Vagina (tissue), 2 donors: ENCODE measurements at regions not wholly inside any gene's neighbourhood (a gene's known extent, or its start where the extent isn't known, plus 50 kb on each side); places are given as distances from the start of the nearest gene placed in this dataset.

Source experiments
- DNase-seq, 2 donors: peaks; one replicate each; pipeline ENCODE4 v3.0.0-alpha.2; 2017; ENCODE audit errors: extremely low spot score in 2 of 2
- H3K27ac ChIP-seq: fragments of 200-600 bp; sonication (generic); one replicate; pipeline ENCODE4 v1.5.1; 2019
- H3K27me3 ChIP-seq: fragments of 200-600 bp; sonication (generic); one replicate; pipeline ENCODE4 v1.5.1; 2019
- H3K36me3 ChIP-seq, 2 donors: fragments of 200-600 bp; sonication (generic); one replicate each; pipeline ENCODE4 v1.5.1; 2017 to 2019
- H3K4me1 ChIP-seq: fragments of 200-600 bp; sonication (generic); one replicate; pipeline ENCODE4 v1.5.1; 2019
- H3K4me3 ChIP-seq, 2 donors: fragments of 200-600 bp; sonication (generic); 1 replicate in 1 of 2; 2 replicates in 1 of 2; pipeline ENCODE4 v1.5.1; 2016 to 2019
- H3K9me3 ChIP-seq: fragments of 200-600 bp; sonication (generic); one replicate; pipeline ENCODE4 v1.5.1; 2019
- POLR2A ChIP-seq, 2 donors: fragments of 450-650 bp; IDR thresholded peaks; one replicate each; pipeline ENCODE4 v1.6.1; 2017; ENCODE audit warnings: antibody characterized with exemption in 2 of 2, mild to moderate bottlenecking in 2 of 2, moderate library complexity in 2 of 2
- POLR2AphosphoS5 ChIP-seq, 2 donors: sonication (generic); formaldehyde crosslinking; IDR thresholded peaks; one replicate each; pipeline ENCODE4 v1.9.0; 2017; ENCODE audit warnings: antibody characterized with exemption in 2 of 2, mild to moderate bottlenecking in 2 of 2, low read depth in 1 of 2; ENCODE audit not compliant: insufficient read depth in 1 of 2
- intact Hi-C: fragments of 100-400 bp; cut with DNase I; formaldehyde crosslinking; loops from one replicate; pipeline ENCODE4 v1.15.1; 2023
- TF ChIP-seq, protein P1 (sequence below), 3 experiments: fragments of 450-650 bp in 2 of 3; fragments of 200-600 bp in 1 of 3; sonication (generic) in 1 of 3; IDR thresholded peaks; one replicate each; pipeline ENCODE4 v1.5.1; 2017 to 2019; ENCODE audit warnings: antibody characterized with exemption in 3 of 3, mild to moderate bottlenecking in 2 of 3, moderate library complexity in 2 of 3

DNA sequence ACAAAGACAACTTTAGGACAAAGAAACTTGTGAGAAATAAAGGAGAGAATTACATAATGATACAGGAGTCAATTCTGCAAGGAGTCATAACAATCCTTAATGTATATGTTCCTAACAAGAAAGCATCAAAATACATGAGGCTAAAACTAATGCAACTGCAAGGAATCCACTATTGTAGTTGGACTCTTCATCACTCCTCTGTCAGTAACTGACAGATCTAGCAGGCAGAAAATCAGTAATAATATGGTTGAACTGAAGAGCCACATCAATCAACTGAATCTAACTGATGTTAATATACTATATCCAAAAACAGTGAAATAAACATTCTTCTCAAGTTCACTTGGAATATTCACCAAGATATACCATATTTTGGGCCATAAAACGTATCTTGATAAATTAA is 1806.4 kb upstream of the CELF4 start:
- no peak overlapping the region for H3K27ac ChIP-seq
- DNase-seq, result no peak
- no peaks in the 10 kb centered on the region for H3K9me3 ChIP-seq
- H3K4me3 ChIP-seq, result no peak overlapping the region
- TF ChIP-seq, protein P1, sequence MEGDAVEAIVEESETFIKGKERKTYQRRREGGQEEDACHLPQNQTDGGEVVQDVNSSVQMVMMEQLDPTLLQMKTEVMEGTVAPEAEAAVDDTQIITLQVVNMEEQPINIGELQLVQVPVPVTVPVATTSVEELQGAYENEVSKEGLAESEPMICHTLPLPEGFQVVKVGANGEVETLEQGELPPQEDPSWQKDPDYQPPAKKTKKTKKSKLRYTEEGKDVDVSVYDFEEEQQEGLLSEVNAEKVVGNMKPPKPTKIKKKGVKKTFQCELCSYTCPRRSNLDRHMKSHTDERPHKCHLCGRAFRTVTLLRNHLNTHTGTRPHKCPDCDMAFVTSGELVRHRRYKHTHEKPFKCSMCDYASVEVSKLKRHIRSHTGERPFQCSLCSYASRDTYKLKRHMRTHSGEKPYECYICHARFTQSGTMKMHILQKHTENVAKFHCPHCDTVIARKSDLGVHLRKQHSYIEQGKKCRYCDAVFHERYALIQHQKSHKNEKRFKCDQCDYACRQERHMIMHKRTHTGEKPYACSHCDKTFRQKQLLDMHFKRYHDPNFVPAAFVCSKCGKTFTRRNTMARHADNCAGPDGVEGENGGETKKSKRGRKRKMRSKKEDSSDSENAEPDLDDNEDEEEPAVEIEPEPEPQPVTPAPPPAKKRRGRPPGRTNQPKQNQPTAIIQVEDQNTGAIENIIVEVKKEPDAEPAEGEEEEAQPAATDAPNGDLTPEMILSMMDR (IDR thresholded peaks at IDR 0.05), result no peak
- TF ChIP-seq POLR2AphosphoS5 (IDR thresholded peaks at IDR 0.05; ENCODE audit: insufficient read depth in 1 of 2, low read depth in 1 of 2), result no peak
- TF ChIP-seq POLR2A (IDR thresholded peaks at IDR 0.05), result no peak
- intact Hi-C loops, result no loop called here
- H3K36me3 ChIP-seq, result no peaks in the 10 kb centered on the region
- H3K4me1 ChIP-seq, result no peaks in the 10 kb centered on the region
- H3K27me3 ChIP-seq, result no peaks in the 10 kb centered on the region

DNA sequence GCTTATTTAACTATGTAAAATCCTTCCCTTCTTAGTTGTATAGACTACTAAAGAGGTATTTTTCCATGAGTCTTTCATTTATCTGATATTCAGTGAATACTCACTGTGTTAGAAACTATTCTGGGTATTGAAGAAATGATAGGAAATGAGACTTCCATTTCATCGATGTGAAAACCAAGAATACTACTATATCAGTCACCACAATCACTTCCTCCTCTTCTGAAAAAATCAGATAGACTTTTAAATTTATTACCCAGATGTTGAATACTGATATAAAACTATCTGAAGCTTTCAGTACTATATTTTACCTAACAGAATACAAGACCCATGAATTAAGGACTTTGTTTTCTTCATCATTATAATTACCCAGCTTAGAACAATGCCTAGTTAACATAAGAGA is 1801.1 kb upstream of the CELF4 start:
- H3K9me3 ChIP-seq, result no peaks in the 10 kb centered on the region
- no peaks in the 10 kb centered on the region for H3K4me1 ChIP-seq
- H3K4me3 ChIP-seq, result no peak overlapping the region
- intact Hi-C loops, result no loop called here
- DNase-seq, result no peak
- H3K27ac ChIP-seq, result no peak overlapping the region
- H3K36me3 ChIP-seq, result no peaks in the 10 kb centered on the region
- H3K27me3 ChIP-seq, result no peaks in the 10 kb centered on the region
- TF ChIP-seq POLR2A (IDR thresholded peaks at IDR 0.05) (no peak), POLR2AphosphoS5 (IDR thresholded peaks at IDR 0.05; ENCODE audit: insufficient read depth in 1 of 2, low read depth in 1 of 2) (no peak)
- TF ChIP-seq, protein P1 (IDR thresholded peaks at IDR 0.05), result no peak

DNA sequence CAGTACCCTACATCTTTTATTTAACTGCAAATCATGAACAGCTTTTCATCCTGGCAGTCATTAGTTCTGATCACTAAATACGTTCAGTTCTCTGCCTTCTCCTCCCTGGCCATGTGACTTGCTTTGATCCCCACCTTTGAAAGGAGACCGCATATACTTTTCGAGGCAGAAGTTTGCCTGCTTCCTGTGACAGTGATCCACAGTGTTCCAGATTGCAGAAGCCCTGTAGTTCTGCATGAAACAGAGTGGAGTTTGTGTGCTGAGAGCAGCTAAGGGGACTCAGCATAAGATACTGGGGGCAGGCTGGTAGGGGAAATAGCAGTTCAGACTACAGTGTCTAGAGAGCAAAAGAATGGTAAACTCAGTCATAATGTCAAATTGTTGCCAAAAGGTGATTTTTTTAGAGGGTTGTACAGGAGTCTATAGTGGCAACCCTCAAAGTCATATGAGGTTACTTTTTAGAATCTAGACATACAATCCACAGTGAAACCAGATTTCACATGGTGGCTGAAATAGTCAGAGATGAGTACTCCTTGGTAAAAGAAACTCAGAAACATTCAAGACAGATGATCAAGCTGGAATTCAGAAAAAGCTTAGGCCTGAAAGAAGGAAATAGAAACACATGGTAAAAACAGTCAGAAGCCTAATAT is 1800.4 kb upstream of the CELF4 start:
- TF ChIP-seq POLR2A (IDR thresholded peaks at IDR 0.05) (no peak), POLR2AphosphoS5 (IDR thresholded peaks at IDR 0.05; ENCODE audit: insufficient read depth in 1 of 2, low read depth in 1 of 2) (no peak)
- TF ChIP-seq, protein P1 (IDR thresholded peaks at IDR 0.05), result no peak
- Histone ChIP-seq H3K27ac (no peak overlapping the region), H3K36me3 (no peaks in the 10 kb centered on the region), H3K27me3 (no peaks in the 10 kb centered on the region), H3K4me3 (no peak overlapping the region), H3K4me1 (no peaks in the 10 kb centered on the region), H3K9me3 (no peaks in the 10 kb centered on the region)
- intact Hi-C loops, result no loop called here
- no peak for DNase-seq

DNA sequence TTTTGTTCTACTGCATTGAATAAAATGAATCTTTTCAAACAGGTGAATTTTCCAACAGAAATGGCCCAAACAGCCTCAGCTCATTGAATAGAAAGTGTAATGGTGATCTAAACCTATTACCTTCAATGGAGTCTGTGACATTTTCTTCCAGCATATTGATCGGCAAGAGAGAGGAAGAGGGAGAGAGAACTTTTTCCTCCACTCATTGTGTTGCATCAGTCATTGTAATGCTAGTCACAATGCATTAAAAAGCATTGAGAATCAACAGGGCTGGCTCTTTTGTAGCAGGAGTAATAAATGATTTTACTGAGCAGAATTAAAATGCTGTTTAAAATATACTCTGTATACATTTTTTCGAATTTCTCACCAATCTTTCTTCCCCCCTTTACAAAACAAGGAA is 1794.5 kb upstream of the CELF4 start:
- Histone ChIP-seq H3K9me3 (no peaks in the 10 kb centered on the region), H3K4me3 (no peak overlapping the region), H3K4me1 (no peaks in the 10 kb centered on the region), H3K27ac (no peak overlapping the region), H3K36me3 (no peaks in the 10 kb centered on the region), H3K27me3 (no peaks in the 10 kb centered on the region)
- DNase-seq, result no peak
- intact Hi-C loops, result no loop called here
- TF ChIP-seq POLR2A (IDR thresholded peaks at IDR 0.05), result no peak
- TF ChIP-seq, protein P1 (IDR thresholded peaks at IDR 0.05), result no peak
- no peak for TF ChIP-seq POLR2AphosphoS5 (IDR thresholded peaks at IDR 0.05; ENCODE audit: insufficient read depth in 1 of 2, low read depth in 1 of 2)

DNA sequence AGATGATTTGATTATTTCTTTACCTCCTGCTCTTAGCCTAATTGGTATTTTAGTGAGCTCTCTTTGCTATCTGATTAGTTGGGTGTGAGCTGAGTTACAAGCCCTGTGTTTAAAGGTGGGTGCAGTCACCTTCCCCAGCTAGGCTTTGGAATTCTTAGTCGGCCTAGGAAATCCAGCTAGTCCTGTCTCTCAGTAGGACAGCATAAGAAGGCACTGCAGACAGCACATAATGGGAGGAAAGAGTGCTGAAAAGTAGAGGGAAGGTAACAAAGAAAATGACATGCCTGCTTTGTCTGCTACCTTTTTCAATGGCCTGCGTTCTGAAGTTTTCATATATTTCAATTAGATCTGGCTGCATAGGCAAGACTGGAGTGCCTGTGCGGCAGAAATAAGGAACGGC is 1794.0 kb upstream of the CELF4 start:
- Histone ChIP-seq H3K4me3 (no peak overlapping the region), H3K4me1 (no peaks in the 10 kb centered on the region), H3K27me3 (no peaks in the 10 kb centered on the region), H3K9me3 (no peaks in the 10 kb centered on the region), H3K27ac (no peak overlapping the region), H3K36me3 (no peaks in the 10 kb centered on the region)
- intact Hi-C loops, result no loop called here
- DNase-seq, result no peak
- TF ChIP-seq POLR2A (IDR thresholded peaks at IDR 0.05), result no peak
- TF ChIP-seq, protein P1 (IDR thresholded peaks at IDR 0.05), result no peak
- no peak for TF ChIP-seq POLR2AphosphoS5 (IDR thresholded peaks at IDR 0.05; ENCODE audit: insufficient read depth in 1 of 2, low read depth in 1 of 2)
